ENCODE measurements at regions not wholly inside any gene's neighbourhood (a gene's known extent, or its start where the extent isn't known, plus 50 kb on each side); places are given as distances from the start of the nearest gene placed in this dataset.

- H3K79me2 ChIP-seq (ENCODE audit: control insufficient read depth, low read length) = no peaks in the 10 kb centered on the region
- no peaks in the 10 kb centered on the region for H3K36me3 ChIP-seq (ENCODE audit: control insufficient read depth, low read length)
- H3K27me3 ChIP-seq (ENCODE audit: control insufficient read depth, low read length) = no peaks in the 10 kb centered on the region
- no peaks in the 10 kb centered on the region for H3K9me2 ChIP-seq (replicated peaks; ENCODE audit: control insufficient read depth, low read length)
- no peaks in the 10 kb centered on the region for H4K20me1 ChIP-seq (ENCODE audit: control insufficient read depth, insufficient read depth, low read depth, low read length)
- H3K4me3 ChIP-seq (ENCODE audit: low read length) = no peak overlapping the region
- TF ChIP-seq CTCF (IDR thresholded peaks at IDR 0.05; ENCODE audit: low read depth, low read length, poor library complexity, severe bottlenecking) (no peak), EZH2phosphoT487 (IDR thresholded peaks at IDR 0.05; ENCODE audit: borderline replicate concordance, low read length) (no peak)
- no peaks in the 10 kb centered on the region for H3F3A ChIP-seq (ENCODE audit: control insufficient read depth, insufficient read depth)
- H3K27ac ChIP-seq (ENCODE audit: low read depth, low read length) = no peak overlapping the region
- no peaks in the 10 kb centered on the region for H3K4me1 ChIP-seq (ENCODE audit: control insufficient read depth, low read length)
- no peak overlapping the region for H3K4me2 ChIP-seq (ENCODE audit: low read length)
- H3K9me3 ChIP-seq (ENCODE audit: control insufficient read depth, insufficient read depth, low read length) = no peaks in the 10 kb centered on the region
Measured at GRCh38 chr4:13793020-13793710, 165.6 kb upstream of the BOD1L1 start.

- TF ChIP-seq CTCF (IDR thresholded peaks at IDR 0.05; ENCODE audit: low read depth, low read length, poor library complexity, severe bottlenecking) (no peak), EZH2phosphoT487 (IDR thresholded peaks at IDR 0.05; ENCODE audit: borderline replicate concordance, low read length) (no peak)
- no peaks in the 10 kb centered on the region for H3F3A ChIP-seq (ENCODE audit: control insufficient read depth, insufficient read depth)
- no peak overlapping the region for H3K4me2 ChIP-seq (ENCODE audit: low read length)
- no peaks in the 10 kb centered on the region for H3K9me2 ChIP-seq (replicated peaks; ENCODE audit: control insufficient read depth, low read length)
- H4K20me1 ChIP-seq (ENCODE audit: control insufficient read depth, insufficient read depth, low read depth, low read length) = no peaks in the 10 kb centered on the region
- H3K9me3 ChIP-seq (ENCODE audit: control insufficient read depth, insufficient read depth, low read length) = no peaks in the 10 kb centered on the region
- no peak overlapping the region for H3K4me3 ChIP-seq (ENCODE audit: low read length)
- H3K36me3 ChIP-seq (ENCODE audit: control insufficient read depth, low read length) = no peaks in the 10 kb centered on the region
- no peaks in the 10 kb centered on the region for H3K4me1 ChIP-seq (ENCODE audit: control insufficient read depth, low read length)
- no peak overlapping the region for H3K27ac ChIP-seq (ENCODE audit: low read depth, low read length)
- no peaks in the 10 kb centered on the region for H3K79me2 ChIP-seq (ENCODE audit: control insufficient read depth, low read length)
- H3K27me3 ChIP-seq (ENCODE audit: control insufficient read depth, low read length) = no peaks in the 10 kb centered on the region
Measured at GRCh38 chr4:13794819-13795565, 167.5 kb upstream of the BOD1L1 start.

GRCh38 chr4:13797061-13797460 lies 169.5 kb upstream of the BOD1L1 start:
- Histone ChIP-seq H3K4me2 (ENCODE audit: low read length) (no peak overlapping the region), H3K4me1 (ENCODE audit: control insufficient read depth, low read length) (no peaks in the 10 kb centered on the region), H3K36me3 (ENCODE audit: control insufficient read depth, low read length) (no peaks in the 10 kb centered on the region), H3K9me3 (ENCODE audit: control insufficient read depth, insufficient read depth, low read length) (no peaks in the 10 kb centered on the region), H3K4me3 (ENCODE audit: low read length) (no peak overlapping the region), H3K79me2 (ENCODE audit: control insufficient read depth, low read length) (no peaks in the 10 kb centered on the region), H3K27ac (ENCODE audit: low read depth, low read length) (no peak overlapping the region), H3F3A (ENCODE audit: control insufficient read depth, insufficient read depth) (no peaks in the 10 kb centered on the region), H3K9me2 (replicated peaks; ENCODE audit: control insufficient read depth, low read length) (no peaks in the 10 kb centered on the region), H3K27me3 (ENCODE audit: control insufficient read depth, low read length) (no peaks in the 10 kb centered on the region), H4K20me1 (ENCODE audit: control insufficient read depth, insufficient read depth, low read depth, low read length) (no peaks in the 10 kb centered on the region)
- TF ChIP-seq EZH2phosphoT487 (IDR thresholded peaks at IDR 0.05; ENCODE audit: borderline replicate concordance, low read length) (no peak), CTCF (IDR thresholded peaks at IDR 0.05; ENCODE audit: low read depth, low read length, poor library complexity, severe bottlenecking) (no peak)

Measured in DOHH2 (cell line).